ENCODE measurements at regions not wholly inside any gene's neighbourhood (a gene's known extent, or its start where the extent isn't known, plus 50 kb on each side); places are given as distances from the start of the nearest gene placed in this dataset.

GRCh38 chr5:136805466-136805865 is 440.1 kb upstream of the TRPC7 start:
- no peak for TF ChIP-seq POLR2A (IDR thresholded peaks at IDR 0.05)
- no peak for TF ChIP-seq EP300 (IDR thresholded peaks at IDR 0.05)
- no peak for TF ChIP-seq CTCF (IDR thresholded peaks at IDR 0.05)
- H3K4me3 ChIP-seq = no peak overlapping the region
- H3K4me1 ChIP-seq = no peaks in the 10 kb centered on the region
- H3K9me3 ChIP-seq = no peaks in the 10 kb centered on the region
- no peak overlapping the region for H3K27ac ChIP-seq
- H3K27me3 ChIP-seq = no peaks in the 10 kb centered on the region
- 86 to 88% methylated on average over 2 of the region's 2 CpGs for WGBS, 2 donors
- H3K36me3 ChIP-seq = no peaks in the 10 kb centered on the region
- no peak for DNase-seq (ENCODE audit: low spot score in 2 of 2)

DNA sequence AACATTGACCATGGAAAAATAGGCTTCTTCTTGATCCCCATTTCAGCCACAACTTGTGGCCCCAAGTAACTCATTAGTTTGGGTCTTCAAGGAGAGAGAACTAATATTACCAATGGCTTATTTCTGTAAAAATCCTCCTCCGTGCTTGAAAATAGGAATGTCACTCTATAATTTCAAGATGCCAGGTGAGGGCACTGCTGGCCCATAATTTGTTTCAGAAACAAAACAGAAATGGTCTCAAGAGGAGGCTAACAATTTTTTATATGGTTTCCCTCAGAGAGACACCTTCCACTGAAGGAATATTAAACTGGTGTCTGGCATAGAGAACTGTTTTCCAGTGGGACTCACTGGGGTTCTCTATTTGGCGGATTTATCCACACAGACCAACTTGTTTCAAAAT is 437.0 kb upstream of the TRPC7 start:
- H3K9me3 ChIP-seq = no peaks in the 10 kb centered on the region
- peak in 1 of 2 donors; percentile 28 for DNase-seq (ENCODE audit: low spot score in 2 of 2)
- no peak for TF ChIP-seq EP300 (IDR thresholded peaks at IDR 0.05)
- TF ChIP-seq POLR2A (IDR thresholded peaks at IDR 0.05) = no peak
- TF ChIP-seq CTCF (IDR thresholded peaks at IDR 0.05) = peak in 3 of 5 experiments; percentile 7 to 42 (median 29)
- no peaks in the 10 kb centered on the region for H3K4me1 ChIP-seq
- H3K27ac ChIP-seq = no peak overlapping the region
- no peaks in the 10 kb centered on the region for H3K27me3 ChIP-seq
- H3K36me3 ChIP-seq = no peaks in the 10 kb centered on the region
- no peak overlapping the region for H3K4me3 ChIP-seq
- 43 to 44% methylated on average over 2 of the region's 2 CpGs for WGBS, 2 donors

- no peaks in the 10 kb centered on the region for H3K4me1 ChIP-seq
- TF ChIP-seq CTCF (IDR thresholded peaks at IDR 0.05) (no peak), EP300 (IDR thresholded peaks at IDR 0.05) (no peak), POLR2A (IDR thresholded peaks at IDR 0.05) (no peak)
- DNase-seq (ENCODE audit: low spot score in 2 of 2) = no peak
- no peaks in the 10 kb centered on the region for H3K27me3 ChIP-seq
- no peaks in the 10 kb centered on the region for H3K36me3 ChIP-seq
- H3K4me3 ChIP-seq = no peak overlapping the region
- no peaks in the 10 kb centered on the region for H3K9me3 ChIP-seq
- WGBS, 2 donors = 55 to 75% methylated on average over 1 of the region's 1 CpG
- H3K27ac ChIP-seq = no peak overlapping the region
Measured at GRCh38 chr5:136799806-136800372, 434.5 kb upstream of the TRPC7 start.

GRCh38 chr5:136793300-136793699 is 428.0 kb upstream of the TRPC7 start:
- Histone ChIP-seq H3K36me3 (no peaks in the 10 kb centered on the region), H3K4me1 (no peaks in the 10 kb centered on the region), H3K27ac (no peak overlapping the region), H3K4me3 (no peak overlapping the region), H3K27me3 (no peaks in the 10 kb centered on the region), H3K9me3 (peaks cover 0 to 2% (median 0%) of the 10 kb centered on the region in 4 donors)
- no peak for DNase-seq (ENCODE audit: low spot score in 2 of 2)
- TF ChIP-seq EP300 (IDR thresholded peaks at IDR 0.05) = no peak
- no peak for TF ChIP-seq POLR2A (IDR thresholded peaks at IDR 0.05)
- TF ChIP-seq CTCF (IDR thresholded peaks at IDR 0.05) = no peak
- WGBS, 2 donors = 84 to 86% methylated on average over 3 of the region's 3 CpGs

DNA sequence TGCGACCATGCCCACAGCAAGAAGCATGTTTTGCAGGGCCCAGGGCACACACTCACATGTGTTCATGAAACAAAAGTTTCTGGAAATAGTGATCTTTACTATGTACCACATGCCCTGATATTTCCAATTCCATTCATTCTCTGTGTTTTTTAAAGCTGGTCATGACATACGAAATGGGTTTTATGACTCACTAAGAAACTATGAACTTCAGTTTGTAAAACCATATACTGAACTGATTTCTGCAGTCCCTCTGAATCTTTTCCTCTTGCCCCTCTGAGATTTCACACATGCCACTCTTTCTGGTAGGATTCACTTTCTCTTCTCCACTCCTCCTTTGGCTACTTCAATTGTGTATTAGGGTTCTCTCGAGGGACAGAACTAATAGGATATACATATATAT is 416.1 kb upstream of the TRPC7 start:
- H3K9me3 ChIP-seq = no peaks in the 10 kb centered on the region
- 60 to 66% methylated on average over 3 of the region's 3 CpGs for WGBS, 2 donors

More for the DNA sequence above, 416.1 kb upstream of the TRPC7 start:
- Histone ChIP-seq H3K36me3 (no peaks in the 10 kb centered on the region), H3K27me3 (no peaks in the 10 kb centered on the region), H3K4me3 (no peak overlapping the region), H3K27ac (no peak overlapping the region), H3K4me1 (no peaks in the 10 kb centered on the region)
- no peak for DNase-seq (ENCODE audit: low spot score in 2 of 2)
- TF ChIP-seq POLR2A (IDR thresholded peaks at IDR 0.05) = no peak
- TF ChIP-seq CTCF (IDR thresholded peaks at IDR 0.05) = no peak
- no peak for TF ChIP-seq EP300 (IDR thresholded peaks at IDR 0.05)

Data from tibial nerve (tissue), 4 donors.